ENCODE measurements at regions not wholly inside any gene's neighbourhood (a gene's known extent, or its start where the extent isn't known, plus 50 kb on each side); places are given as distances from the start of the nearest gene placed in this dataset.

DNA sequence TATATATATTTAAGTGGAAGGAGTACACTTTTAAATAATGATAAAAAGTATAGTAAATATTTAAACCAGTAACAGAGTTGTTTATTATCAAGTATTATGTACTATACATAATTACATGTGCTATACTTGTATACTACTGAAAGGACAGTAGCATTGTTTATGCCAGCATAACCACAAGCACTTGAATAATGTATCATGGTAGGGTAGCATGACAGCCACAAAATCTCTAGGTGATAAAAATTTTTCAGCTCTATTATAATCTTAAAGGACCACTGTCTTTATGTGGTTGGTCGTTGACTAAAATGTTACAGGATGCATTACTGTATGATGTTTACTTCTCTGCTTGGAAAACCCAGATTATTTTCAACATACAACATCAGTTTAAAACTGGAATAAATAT lies 349.2 kb downstream of the CASP12 start:
- H3K27ac Mint-ChIP-seq (ENCODE audit: unreplicated experiment) = no peak overlapping the region
- H3K4me1 Mint-ChIP-seq (ENCODE audit: unreplicated experiment) = no peaks in the 10 kb centered on the region

DNA sequence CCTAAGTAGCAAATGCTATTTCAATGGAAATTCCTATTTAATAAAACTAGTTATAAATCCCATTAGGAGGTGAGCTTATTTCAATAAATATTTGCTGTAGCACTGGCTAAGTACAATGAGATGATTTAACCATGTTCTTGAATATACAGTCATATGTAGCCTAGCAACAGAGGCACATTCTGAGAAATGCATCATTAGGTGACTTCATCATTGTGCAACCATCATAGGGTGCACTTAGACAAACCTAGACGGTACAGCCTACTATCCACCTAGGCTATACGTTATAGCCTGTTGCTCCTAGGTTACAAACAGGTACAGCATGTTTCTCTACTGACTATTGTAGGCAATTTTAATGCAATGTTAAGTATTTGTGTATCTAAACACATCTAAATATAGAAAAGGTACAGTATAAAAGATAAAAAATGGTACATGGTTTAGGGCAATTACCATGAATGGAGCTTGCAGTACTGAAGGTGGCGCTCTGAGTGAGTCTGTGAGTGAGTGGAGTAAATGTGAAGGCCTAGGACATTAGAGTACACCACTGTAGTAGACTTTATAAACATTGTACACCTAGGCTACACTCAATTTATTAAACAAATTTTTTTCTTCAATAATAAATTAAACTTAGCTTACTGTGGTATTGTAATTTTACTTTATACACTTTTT lies 350.1 kb downstream of the CASP12 start:
- no peaks in the 10 kb centered on the region for H3K27me3 Mint-ChIP-seq (ENCODE audit: unreplicated experiment)
- DNase-seq (ENCODE audit: low spot score) = no peak

More for the DNA sequence above, 349.2 kb downstream of the CASP12 start:
- no peak for DNase-seq (ENCODE audit: low spot score)
- H3K36me3 Mint-ChIP-seq (ENCODE audit: low read depth, unreplicated experiment) = no peaks in the 10 kb centered on the region
- TF ChIP-seq, protein P1, sequence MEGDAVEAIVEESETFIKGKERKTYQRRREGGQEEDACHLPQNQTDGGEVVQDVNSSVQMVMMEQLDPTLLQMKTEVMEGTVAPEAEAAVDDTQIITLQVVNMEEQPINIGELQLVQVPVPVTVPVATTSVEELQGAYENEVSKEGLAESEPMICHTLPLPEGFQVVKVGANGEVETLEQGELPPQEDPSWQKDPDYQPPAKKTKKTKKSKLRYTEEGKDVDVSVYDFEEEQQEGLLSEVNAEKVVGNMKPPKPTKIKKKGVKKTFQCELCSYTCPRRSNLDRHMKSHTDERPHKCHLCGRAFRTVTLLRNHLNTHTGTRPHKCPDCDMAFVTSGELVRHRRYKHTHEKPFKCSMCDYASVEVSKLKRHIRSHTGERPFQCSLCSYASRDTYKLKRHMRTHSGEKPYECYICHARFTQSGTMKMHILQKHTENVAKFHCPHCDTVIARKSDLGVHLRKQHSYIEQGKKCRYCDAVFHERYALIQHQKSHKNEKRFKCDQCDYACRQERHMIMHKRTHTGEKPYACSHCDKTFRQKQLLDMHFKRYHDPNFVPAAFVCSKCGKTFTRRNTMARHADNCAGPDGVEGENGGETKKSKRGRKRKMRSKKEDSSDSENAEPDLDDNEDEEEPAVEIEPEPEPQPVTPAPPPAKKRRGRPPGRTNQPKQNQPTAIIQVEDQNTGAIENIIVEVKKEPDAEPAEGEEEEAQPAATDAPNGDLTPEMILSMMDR (IDR thresholded peaks at IDR 0.05; ENCODE audit: unreplicated experiment) = no peak
- H3K27me3 Mint-ChIP-seq (ENCODE audit: unreplicated experiment) = no peaks in the 10 kb centered on the region
- no peak overlapping the region for H3K4me3 Mint-ChIP-seq (ENCODE audit: unreplicated experiment)
- H3K9me3 Mint-ChIP-seq (ENCODE audit: unreplicated experiment) = no peaks in the 10 kb centered on the region

DNA sequence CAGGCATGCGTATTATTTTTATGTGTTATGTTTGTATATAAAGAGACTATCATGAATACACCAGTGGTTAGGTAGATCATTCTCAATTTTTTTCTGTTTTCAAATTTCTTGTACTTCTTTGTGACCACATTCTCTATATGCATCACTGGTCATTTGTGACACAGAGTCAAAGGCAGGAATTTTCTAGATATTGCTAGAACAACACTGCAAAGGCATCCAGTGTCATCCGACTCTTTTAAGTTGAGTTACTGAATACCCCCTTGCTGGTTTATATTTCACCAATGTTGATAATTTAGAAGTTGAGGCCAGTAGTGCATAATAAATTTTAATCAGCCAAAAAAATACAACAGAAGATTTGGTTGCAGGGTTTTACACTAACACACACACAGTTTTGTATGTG lies 351.8 kb downstream of the CASP12 start:
- Mint-ChIP-seq H3K27ac (ENCODE audit: unreplicated experiment) (no peak overlapping the region), H3K4me3 (ENCODE audit: unreplicated experiment) (no peak overlapping the region), H3K36me3 (ENCODE audit: low read depth, unreplicated experiment) (no peaks in the 10 kb centered on the region), H3K4me1 (ENCODE audit: unreplicated experiment) (no peaks in the 10 kb centered on the region), H3K9me3 (ENCODE audit: unreplicated experiment) (no peaks in the 10 kb centered on the region), H3K27me3 (ENCODE audit: unreplicated experiment) (no peaks in the 10 kb centered on the region)
- DNase-seq (ENCODE audit: low spot score) = no peak
- TF ChIP-seq, protein P1 (IDR thresholded peaks at IDR 0.05; ENCODE audit: unreplicated experiment) = no peak

More for the DNA sequence above, 350.1 kb downstream of the CASP12 start:
- H3K36me3 Mint-ChIP-seq (ENCODE audit: low read depth, unreplicated experiment) = no peaks in the 10 kb centered on the region
- TF ChIP-seq, protein P1 (IDR thresholded peaks at IDR 0.05; ENCODE audit: unreplicated experiment) = peak; percentile 13
- no peak overlapping the region for H3K27ac Mint-ChIP-seq (ENCODE audit: unreplicated experiment)
- no peaks in the 10 kb centered on the region for H3K4me1 Mint-ChIP-seq (ENCODE audit: unreplicated experiment)
- no peak overlapping the region for H3K4me3 Mint-ChIP-seq (ENCODE audit: unreplicated experiment)
- no peaks in the 10 kb centered on the region for H3K9me3 Mint-ChIP-seq (ENCODE audit: unreplicated experiment)

DNA sequence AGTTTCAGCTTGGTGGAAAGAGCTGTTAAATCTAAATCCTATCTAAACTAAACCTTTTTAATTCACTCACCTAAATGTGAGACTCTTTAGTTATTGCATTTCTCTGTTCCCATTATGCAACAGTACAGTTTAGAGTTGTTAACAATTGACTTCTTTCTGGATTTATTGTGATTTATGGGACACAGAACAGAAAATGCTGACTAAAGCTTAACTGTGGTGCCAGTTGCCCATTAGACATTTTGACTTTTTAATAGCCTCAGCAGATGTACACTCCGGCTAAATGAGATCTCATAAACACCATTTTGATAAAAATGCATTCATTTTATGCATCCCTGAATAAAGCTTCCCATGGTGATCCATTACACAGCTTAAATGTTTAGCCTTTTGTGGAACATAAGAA lies 356.6 kb downstream of the CASP12 start:
- TF ChIP-seq, protein P1 (IDR thresholded peaks at IDR 0.05; ENCODE audit: unreplicated experiment) = no peak
- Mint-ChIP-seq H3K4me3 (ENCODE audit: unreplicated experiment) (no peak overlapping the region), H3K27ac (ENCODE audit: unreplicated experiment) (no peak overlapping the region), H3K36me3 (ENCODE audit: low read depth, unreplicated experiment) (no peaks in the 10 kb centered on the region), H3K4me1 (ENCODE audit: unreplicated experiment) (no peaks in the 10 kb centered on the region), H3K27me3 (ENCODE audit: unreplicated experiment) (no peaks in the 10 kb centered on the region), H3K9me3 (ENCODE audit: unreplicated experiment) (no peaks in the 10 kb centered on the region)
- DNase-seq (ENCODE audit: low spot score) = no peak

DNA sequence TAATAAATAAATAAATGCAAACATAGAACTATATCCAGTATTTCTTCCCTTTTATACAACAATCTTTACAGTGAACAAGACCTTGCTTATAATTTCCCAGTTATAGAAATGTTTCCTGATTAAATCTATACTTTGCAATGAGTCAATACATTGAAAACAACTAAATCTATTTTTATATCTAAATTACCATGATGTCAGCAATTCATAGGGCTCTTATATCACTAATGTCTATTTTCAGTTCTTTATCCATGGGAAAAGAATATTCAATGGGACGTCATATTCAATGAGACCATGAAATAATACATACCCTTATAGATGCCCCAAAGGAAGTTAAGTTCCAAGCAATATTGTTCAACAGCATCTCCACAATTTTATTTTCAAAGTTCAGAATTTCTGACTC lies 359.9 kb downstream of the CASP12 start:
- no peaks in the 10 kb centered on the region for H3K4me1 Mint-ChIP-seq (ENCODE audit: unreplicated experiment)
- H3K27me3 Mint-ChIP-seq (ENCODE audit: unreplicated experiment) = no peaks in the 10 kb centered on the region
- no peak for DNase-seq (ENCODE audit: low spot score)
- no peaks in the 10 kb centered on the region for H3K9me3 Mint-ChIP-seq (ENCODE audit: unreplicated experiment)
- H3K36me3 Mint-ChIP-seq (ENCODE audit: low read depth, unreplicated experiment) = no peaks in the 10 kb centered on the region
- H3K27ac Mint-ChIP-seq (ENCODE audit: unreplicated experiment) = no peak overlapping the region
- TF ChIP-seq, protein P1 (IDR thresholded peaks at IDR 0.05; ENCODE audit: unreplicated experiment) = no peak
- H3K4me3 Mint-ChIP-seq (ENCODE audit: unreplicated experiment) = no peak overlapping the region
